ENCODE measurements at regions not wholly inside any gene's neighbourhood (a gene's known extent, or its start where the extent isn't known, plus 50 kb on each side); places are given as distances from the start of the nearest gene placed in this dataset.

- DNase-seq, result peak in 1 of 2 donors; percentile 9
These were observed 231.1 kb upstream of the ARHGAP24 start for GRCh38 chr4:85243857-85244256.

GRCh38 chr4:85244638-85245037, 230.3 kb upstream of the ARHGAP24 start:
- no peak for TF ChIP-seq POLR2A (IDR thresholded peaks at IDR 0.05)
- no peak for TF ChIP-seq CTCF (IDR thresholded peaks at IDR 0.05)
- no peak for TF ChIP-seq EP300 (IDR thresholded peaks at IDR 0.05)
- no peak for TF ChIP-seq POLR2AphosphoS5 (IDR thresholded peaks at IDR 0.05)
- Histone ChIP-seq H3K27ac (no peak overlapping the region), H3K36me3 (no peaks in the 10 kb centered on the region), H3K4me3 (no peak overlapping the region), H3K9me3 (peaks cover 0 to 7% (median 0%) of the 10 kb centered on the region in 4 donors), H3K27me3 (no peaks in the 10 kb centered on the region), H3K4me1 (no peaks in the 10 kb centered on the region)
- WGBS, 5 donors, result 57 to 90% (median 76%) methylated on average over 1 of the region's 1 CpG
- peak in 1 of 2 donors; percentile 12 for DNase-seq
- intact Hi-C loops (cut with DNase I; ENCODE audit: low total_unique reads), result no loop called here

More at GRCh38 chr4:85243857-85244256, 231.1 kb upstream of the ARHGAP24 start:
- TF ChIP-seq POLR2AphosphoS5 (IDR thresholded peaks at IDR 0.05), result no peak
- TF ChIP-seq POLR2A (IDR thresholded peaks at IDR 0.05), result no peak
- no peak for TF ChIP-seq CTCF (IDR thresholded peaks at IDR 0.05)
- TF ChIP-seq EP300 (IDR thresholded peaks at IDR 0.05), result no peak
- no peaks in the 10 kb centered on the region for H3K36me3 ChIP-seq
- no peak overlapping the region for H3K4me3 ChIP-seq
- no peak overlapping the region for H3K27ac ChIP-seq
- no peaks in the 10 kb centered on the region for H3K4me1 ChIP-seq
- H3K27me3 ChIP-seq, result no peaks in the 10 kb centered on the region
- 75 to 100% (median 80%) methylated on average over 1 of the region's 1 CpG for WGBS, 5 donors
- peaks cover 0 to 7% (median 0%) of the 10 kb centered on the region in 4 donors for H3K9me3 ChIP-seq
- intact Hi-C loops (cut with DNase I; ENCODE audit: low total_unique reads), result no loop called here

- Histone ChIP-seq H3K27ac (no peak overlapping the region), H3K27me3 (no peaks in the 10 kb centered on the region), H3K4me1 (no peaks in the 10 kb centered on the region), H3K9me3 (no peaks in the 10 kb centered on the region), H3K4me3 (no peak overlapping the region), H3K36me3 (no peaks in the 10 kb centered on the region)
- no peak for DNase-seq
- 93 to 97% (median 95%) methylated on average over 21 of the region's 21 CpGs for WGBS, 5 donors
- intact Hi-C loops (cut with DNase I; ENCODE audit: low total_unique reads), result no loop called here
- TF ChIP-seq EP300 (IDR thresholded peaks at IDR 0.05) (no peak), CTCF (IDR thresholded peaks at IDR 0.05) (no peak)
These were observed 228.9 kb upstream of the ARHGAP24 start for GRCh38 chr4:85246055-85246454.

- DNase-seq, result no peak
- no peak overlapping the region for H3K27ac ChIP-seq
- whole genome bisulfite sequencing, 5 donors, result 54 to 68% (median 56%) methylated on average over 4 of the region's 4 CpGs
- no peaks in the 10 kb centered on the region for H3K36me3 ChIP-seq
- no peak for TF ChIP-seq CTCF (IDR thresholded peaks at IDR 0.05)
- no peak for TF ChIP-seq POLR2AphosphoS5 (IDR thresholded peaks at IDR 0.05)
- no peak for TF ChIP-seq POLR2A (IDR thresholded peaks at IDR 0.05)
- TF ChIP-seq EP300 (IDR thresholded peaks at IDR 0.05), result no peak
- H3K4me3 ChIP-seq, result no peak overlapping the region
- H3K9me3 ChIP-seq, result peaks cover 0 to 15% (median 10%) of the 10 kb centered on the region in 4 donors
- H3K27me3 ChIP-seq, result no peaks in the 10 kb centered on the region
- H3K4me1 ChIP-seq, result no peaks in the 10 kb centered on the region
- intact Hi-C loops (cut with DNase I; ENCODE audit: low total_unique reads), result no loop called here
These were observed 224.1 kb upstream of the ARHGAP24 start for GRCh38 chr4:85250852-85251251.

All from stomach (tissue), 8 donors.